ENCODE measurements at regions not wholly inside any gene's neighbourhood (a gene's known extent, or its start where the extent isn't known, plus 50 kb on each side); places are given as distances from the start of the nearest gene placed in this dataset.

GRCh38 chr5:33195431-33196165 lies 245.2 kb upstream of the TARS1 start:
- TF ChIP-seq CTCF (IDR thresholded peaks at IDR 0.05) (no peak), POLR2A (IDR thresholded peaks at IDR 0.05) (no peak)

Data from uterus (tissue), 2 donors.